Left lung (tissue), 4 donors: ENCODE measurements at regions not wholly inside any gene's neighbourhood (a gene's known extent, or its start where the extent isn't known, plus 50 kb on each side); places are given as distances from the start of the nearest gene placed in this dataset.

ENCODE experiments used
- ATAC-seq: fragments of 200-7000 bp; cut with Tn5 transposase; one replicate; pipeline ENCODE4 v1.9.1; 2020; ENCODE audit warnings: moderate library complexity
- DNase-seq, 4 donors: peaks; one replicate each; pipeline ENCODE4 v3.0.0-alpha.2; 2013 to 2020
- H3K27ac ChIP-seq, 2 donors: fragments of 200-600 bp; sonication (generic) in 1 of 2; one replicate each; pipeline versions ENCODE4 v1.5.0 to v1.8.0; 2020 to 2021
- H3K27me3 ChIP-seq, 2 donors: fragments of 200-600 bp; sonication (generic) in 1 of 2; one replicate each; pipeline versions ENCODE4 v1.5.0 to v1.8.0; 2020 to 2021
- H3K36me3 ChIP-seq, 2 donors: fragments of 200-600 bp; sonication (generic) in 1 of 2; one replicate each; pipeline versions ENCODE4 v1.5.0 to v1.8.0; 2020 to 2021
- H3K4me1 ChIP-seq, 2 donors: fragments of 200-600 bp; one replicate each; pipeline ENCODE4 v1.8.0; 2021
- H3K4me3 ChIP-seq, 2 donors: fragments of 200-600 bp; sonication (generic) in 1 of 2; one replicate each; pipeline versions ENCODE4 v1.5.0 to v1.8.0; 2020 to 2021; ENCODE audit warnings: mild to moderate bottlenecking in 1 of 2
- H3K9me3 ChIP-seq, 2 donors: fragments of 200-600 bp; sonication (generic) in 1 of 2; one replicate each; pipeline versions ENCODE4 v1.5.0 to v1.8.0; 2020 to 2021
- CTCF ChIP-seq, 2 donors: fragments of 200-600 bp; sonication (generic) in 1 of 2; IDR thresholded peaks; one replicate each; pipeline versions ENCODE4 v1.5.0 to v1.8.0; 2021; ENCODE audit warnings: antibody characterized with exemption in 2 of 2
- intact Hi-C, 2 donors: fragments of 100-400 bp; cut with DNase I; formaldehyde crosslinking; loops; one replicate each; pipeline versions ENCODE4 v1.11.2 to v1.14.2; 2022
- donor health status: DM: no; HTN: yes; CAD: no.
- donor health status: DM: no; HTN: no; CAD: no.

DNA sequence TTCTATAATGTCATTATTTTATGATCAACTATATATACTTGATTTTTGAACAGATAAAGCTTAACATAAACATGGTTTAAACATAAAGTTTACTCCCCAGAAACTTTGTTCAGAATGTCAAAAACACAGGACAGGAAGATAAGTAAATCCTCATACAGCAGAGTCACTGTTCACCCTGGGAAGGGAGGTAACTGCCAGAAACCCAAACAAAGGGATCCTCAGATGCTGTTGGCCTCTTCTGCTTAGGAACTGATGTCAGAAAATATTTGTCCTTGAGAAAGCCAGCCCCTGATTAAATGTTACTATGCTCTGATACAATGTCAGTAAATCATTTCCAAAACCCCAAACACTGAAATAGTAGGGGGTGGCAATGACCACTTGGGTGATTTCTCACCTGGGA lies 185.3 kb downstream of the TJP1 start:
- ATAC-seq (no peak), DNase-seq (no peak)
- no peak for TF ChIP-seq CTCF (IDR thresholded peaks at IDR 0.05)
- Histone ChIP-seq H3K4me3 (no peak overlapping the region), H3K4me1 (no peaks in the 10 kb centered on the region), H3K27me3 (no peaks in the 10 kb centered on the region), H3K27ac (no peak overlapping the region), H3K9me3 (no peaks in the 10 kb centered on the region), H3K36me3 (no peaks in the 10 kb centered on the region)
- intact Hi-C loops: no loop called here

GRCh38 chr15:29636140-29636539 lies 186.1 kb downstream of the TJP1 start:
- intact Hi-C loops: no loop called here
- peak; percentile 86 for ATAC-seq

DNA sequence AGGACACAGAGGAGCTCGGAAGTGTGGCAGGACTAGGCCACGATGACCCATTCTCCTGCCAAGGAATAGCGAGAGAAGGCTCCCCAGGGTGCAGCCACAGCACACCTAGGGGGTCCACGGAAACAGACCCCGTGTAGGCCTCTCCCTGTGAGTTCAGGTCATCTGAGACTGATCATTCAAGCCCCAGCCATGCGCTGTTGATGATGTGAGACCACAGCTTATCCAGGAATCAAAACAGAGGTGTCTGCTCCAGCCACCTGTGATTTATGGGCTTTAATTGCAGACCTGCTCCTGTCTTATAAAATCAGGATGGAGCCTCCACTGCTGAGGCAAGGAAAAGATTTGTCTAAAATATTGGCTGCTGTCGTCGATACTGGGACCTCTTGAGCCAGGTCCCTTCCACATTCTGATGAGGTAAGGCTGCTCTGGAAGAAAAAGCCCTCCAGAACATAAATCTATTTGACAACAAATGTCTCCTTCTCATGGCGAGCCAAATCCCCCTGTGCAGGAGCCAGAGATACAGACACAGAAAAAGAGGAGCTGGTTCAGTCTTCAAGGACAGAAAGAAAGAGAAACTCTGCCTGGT lies 186.7 kb downstream of the TJP1 start:
- Histone ChIP-seq H3K36me3 (no peaks in the 10 kb centered on the region), H3K4me1 (no peaks in the 10 kb centered on the region), H3K9me3 (no peaks in the 10 kb centered on the region), H3K27ac (no peak overlapping the region), H3K4me3 (no peak overlapping the region), H3K27me3 (no peaks in the 10 kb centered on the region)
- TF ChIP-seq CTCF (IDR thresholded peaks at IDR 0.05): no peak
- DNase-seq: no peak
- intact Hi-C loops: no loop called here
- ATAC-seq: no peak

More at GRCh38 chr15:29636140-29636539, 186.1 kb downstream of the TJP1 start:
- Histone ChIP-seq H3K4me3 (no peak overlapping the region), H3K27ac (no peak overlapping the region), H3K27me3 (no peaks in the 10 kb centered on the region), H3K4me1 (no peaks in the 10 kb centered on the region), H3K36me3 (no peaks in the 10 kb centered on the region), H3K9me3 (no peaks in the 10 kb centered on the region)
- TF ChIP-seq CTCF (IDR thresholded peaks at IDR 0.05): no peak
- DNase-seq: peak in 3 of 4 donors; percentile 14 to 64 (median 63)

- H3K9me3 ChIP-seq: no peaks in the 10 kb centered on the region
- no peak for ATAC-seq
- intact Hi-C loops: no loop called here
- no peak for TF ChIP-seq CTCF (IDR thresholded peaks at IDR 0.05)
- no peaks in the 10 kb centered on the region for H3K27me3 ChIP-seq
- no peak overlapping the region for H3K27ac ChIP-seq
- no peak for DNase-seq
- no peaks in the 10 kb centered on the region for H3K4me1 ChIP-seq
- no peak overlapping the region for H3K4me3 ChIP-seq
- no peaks in the 10 kb centered on the region for H3K36me3 ChIP-seq
Observed at GRCh38 chr15:29633971-29634370, 188.3 kb downstream of the TJP1 start.

- no peaks in the 10 kb centered on the region for H3K9me3 ChIP-seq
- no peak overlapping the region for H3K4me3 ChIP-seq
- DNase-seq (no peak), ATAC-seq (no peak)
- H3K4me1 ChIP-seq: no peaks in the 10 kb centered on the region
- no peak for TF ChIP-seq CTCF (IDR thresholded peaks at IDR 0.05)
- no peaks in the 10 kb centered on the region for H3K27me3 ChIP-seq
- H3K36me3 ChIP-seq: no peaks in the 10 kb centered on the region
- H3K27ac ChIP-seq: no peak overlapping the region
- intact Hi-C loops: no loop called here
Observed at GRCh38 chr15:29632671-29633406, 189.4 kb downstream of the TJP1 start.
